Activated CD8-positive, alpha-beta memory T cell treated with anti-CD3 and anti-CD28 coated beads, Interleukin-2, amount 10 ng/mL, durations not matched to agents 7 days and 5 days (primary cell): ENCODE measurements at regions not wholly inside any gene's neighbourhood (a gene's known extent, or its start where the extent isn't known, plus 50 kb on each side); places are given as distances from the start of the nearest gene placed in this dataset.
"Not testable (repeated sequence)": the region's sequence is repeated elsewhere in the genome, so short reads cannot be mapped to it uniquely, and the experiment has no call there.

Experiments used
- ATAC-seq: fragments of 150-1000 bp; cut with Tn5 transposase; one replicate; pipeline ENCODE4 v1.10.0; 2021; ENCODE audit warnings: moderate library complexity
- CTCF ChIA-PET: fragments of 350-600 bp; sonication (Branson Sonifier 250); formaldehyde crosslinking; loops from one replicate; lab custom pipeline; 2021; ENCODE audit warnings: antibody characterized with exemption; lab: Charles Lee
- DNase-seq: peaks from one replicate; pipeline ENCODE4 v3.0.0-alpha.2; 2020
- H3K27ac Mint-ChIP-seq: one replicate; pipeline ENCODE4 v1.8.0; 2021; ENCODE audit warnings: mild to moderate bottlenecking, mixed read lengths
- H3K27me3 Mint-ChIP-seq: one replicate; pipeline ENCODE4 v1.8.0; 2021; ENCODE audit warnings: mixed read lengths
- H3K36me3 Mint-ChIP-seq: one replicate; pipeline ENCODE4 v1.8.0; 2021; ENCODE audit warnings: mild to moderate bottlenecking, mixed read lengths
- H3K4me1 Mint-ChIP-seq: one replicate; pipeline ENCODE4 v1.8.0; 2021; ENCODE audit warnings: mixed read lengths
- H3K4me3 Mint-ChIP-seq: one replicate; pipeline ENCODE4 v1.8.0; 2021; ENCODE audit warnings: mild to moderate bottlenecking, moderate library complexity, mixed read lengths
- H3K9me3 Mint-ChIP-seq: one replicate; pipeline ENCODE4 v1.8.0; 2022; ENCODE audit warnings: low read depth, mixed read lengths

GRCh38 chr11:38784164-38784563, 2186.1 kb upstream of the RAG2 start:
- Mint-ChIP-seq H3K4me3 (no peak overlapping the region), H3K27ac (no peak overlapping the region), H3K27me3 (no peaks in the 10 kb centered on the region), H3K36me3 (no peaks in the 10 kb centered on the region), H3K9me3 (peaks cover 6% of the 10 kb centered on the region), H3K4me1 (no peaks in the 10 kb centered on the region)
- no peak for DNase-seq
- CTCF ChIA-PET: no interaction called here
- ATAC-seq: no peak

DNA sequence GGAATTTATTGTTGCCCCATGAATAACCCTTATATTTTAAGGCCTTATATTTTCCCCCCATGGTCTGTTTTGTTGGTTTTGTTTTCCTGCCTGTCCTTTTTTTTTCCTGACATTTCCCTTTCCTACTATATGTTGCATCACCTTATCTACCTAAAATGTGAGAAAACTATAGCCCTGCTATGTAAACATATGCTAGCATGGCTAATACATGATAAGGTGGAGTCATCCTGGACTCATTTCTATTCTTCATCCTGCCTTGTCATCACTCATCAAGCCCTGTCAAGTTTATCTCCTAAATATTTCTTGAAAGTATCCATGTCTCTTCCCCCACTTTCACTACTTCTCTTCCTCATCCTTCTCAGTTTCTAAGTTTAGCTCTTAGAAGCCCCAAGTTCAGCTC, 2168.8 kb upstream of the RAG2 start:
- CTCF ChIA-PET: no interaction called here
- peaks cover 12% of the 10 kb centered on the region for H3K9me3 Mint-ChIP-seq
- no peak overlapping the region for H3K27ac Mint-ChIP-seq
- H3K27me3 Mint-ChIP-seq: no peaks in the 10 kb centered on the region
- H3K4me1 Mint-ChIP-seq: no peaks in the 10 kb centered on the region
- H3K36me3 Mint-ChIP-seq: no peaks in the 10 kb centered on the region
- no peak for ATAC-seq
- DNase-seq: no peak
- H3K4me3 Mint-ChIP-seq: no peak overlapping the region

DNA sequence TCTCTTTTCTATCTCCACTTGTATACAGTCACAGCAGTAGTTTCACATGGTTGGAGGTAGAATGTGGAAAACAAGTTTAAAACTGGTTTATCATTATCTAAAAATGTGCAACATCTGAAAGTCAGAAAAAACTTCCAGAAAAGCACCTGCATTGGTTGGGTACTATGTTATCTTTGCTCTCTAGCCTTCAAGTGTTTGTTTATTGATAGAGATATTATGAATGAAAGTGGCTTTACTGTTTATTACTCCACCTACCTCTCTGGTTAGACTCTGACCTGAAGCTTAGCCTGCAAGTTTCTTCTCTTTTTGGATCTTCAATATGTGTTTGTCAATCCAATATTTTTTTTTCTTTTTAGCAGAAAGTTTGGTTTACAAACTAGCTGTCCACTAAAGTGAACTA, 2161.4 kb upstream of the RAG2 start:
- Mint-ChIP-seq H3K36me3 (no peaks in the 10 kb centered on the region), H3K4me3 (no peak overlapping the region), H3K27me3 (no peaks in the 10 kb centered on the region), H3K4me1 (no peaks in the 10 kb centered on the region), H3K9me3 (no peaks in the 10 kb centered on the region), H3K27ac (no peak overlapping the region)
- ATAC-seq (no peak), DNase-seq (no peak)
- CTCF ChIA-PET: no interaction called here

DNA sequence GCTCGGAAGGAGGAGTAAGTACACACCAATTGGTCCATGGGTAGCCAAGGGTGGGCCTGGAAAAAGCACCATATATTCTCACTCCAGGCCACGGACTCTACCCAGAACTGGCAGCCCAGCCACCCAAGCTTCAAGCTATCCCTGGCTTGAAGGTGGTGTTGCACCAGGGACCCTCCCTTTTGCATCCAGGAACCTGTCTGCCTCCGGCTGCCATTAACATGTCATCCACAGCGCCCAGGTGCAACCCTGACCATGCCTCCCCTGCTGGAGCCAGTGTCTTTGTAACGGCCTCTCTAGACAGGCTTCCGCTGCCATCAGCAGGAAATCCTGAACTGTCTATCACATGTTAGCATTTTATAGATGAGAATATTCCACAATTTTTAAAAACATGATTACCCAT, 2158.5 kb upstream of the RAG2 start:
- Mint-ChIP-seq H3K4me3 (no peak overlapping the region), H3K27ac (no peak overlapping the region), H3K36me3 (no peaks in the 10 kb centered on the region), H3K27me3 (no peaks in the 10 kb centered on the region), H3K4me1 (no peaks in the 10 kb centered on the region), H3K9me3 (peaks cover 3% of the 10 kb centered on the region)
- no peak for DNase-seq
- no peak for ATAC-seq
- CTCF ChIA-PET: no interaction called here

DNA sequence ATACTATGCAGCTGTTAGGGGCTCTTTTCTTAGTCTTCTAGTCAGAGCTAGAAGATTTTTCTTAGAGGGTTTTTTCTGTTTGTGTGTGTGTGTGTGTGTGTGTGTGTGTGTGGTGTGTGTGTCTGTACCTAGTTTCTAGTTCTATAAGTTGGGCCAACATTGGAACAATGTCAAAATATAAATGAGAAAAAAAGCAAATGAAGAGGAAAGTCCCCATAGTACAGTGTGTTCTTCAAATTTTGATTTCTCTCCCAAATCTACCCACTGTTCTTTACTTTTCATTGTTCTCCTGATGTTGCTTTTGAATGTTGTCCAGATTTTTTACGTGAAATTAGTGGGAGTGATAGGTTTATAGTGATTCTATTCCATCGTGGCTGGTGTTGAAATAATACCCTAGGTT, 2153.4 kb upstream of the RAG2 start:
- Mint-ChIP-seq H3K4me3 (no peak overlapping the region), H3K36me3 (no peaks in the 10 kb centered on the region), H3K9me3 (peaks cover 6% of the 10 kb centered on the region), H3K27ac (no peak overlapping the region), H3K4me1 (no peaks in the 10 kb centered on the region), H3K27me3 (no peaks in the 10 kb centered on the region)
- CTCF ChIA-PET: no interaction called here
- DNase-seq: no peak
- no peak for ATAC-seq

- H3K9me3 Mint-ChIP-seq, H3K36me3 Mint-ChIP-seq, ATAC-seq, H3K27me3 Mint-ChIP-seq, H3K4me1 Mint-ChIP-seq, DNase-seq, CTCF ChIA-PET, H3K4me3 Mint-ChIP-seq, H3K27ac Mint-ChIP-seq: not testable (repeated sequence)
Measured at GRCh38 chr11:38746516-38746915, 2148.5 kb upstream of the RAG2 start.

GRCh38 chr11:38723361-38723760, 2125.3 kb upstream of the RAG2 start:
- Mint-ChIP-seq H3K27me3 (no peaks in the 10 kb centered on the region), H3K9me3 (peaks cover 5% of the 10 kb centered on the region), H3K36me3 (no peaks in the 10 kb centered on the region), H3K4me3 (no peak overlapping the region), H3K27ac (no peak overlapping the region), H3K4me1 (no peaks in the 10 kb centered on the region)
- CTCF ChIA-PET: no interaction called here
- no peak for ATAC-seq
- DNase-seq: no peak

GRCh38 chr11:38721586-38722315, 2123.7 kb upstream of the RAG2 start:
- H3K4me1 Mint-ChIP-seq: no peaks in the 10 kb centered on the region
- DNase-seq (no peak), ATAC-seq (no peak)
- CTCF ChIA-PET: no interaction called here
- no peaks in the 10 kb centered on the region for H3K36me3 Mint-ChIP-seq
- H3K4me3 Mint-ChIP-seq: no peak overlapping the region
- no peaks in the 10 kb centered on the region for H3K27me3 Mint-ChIP-seq
- no peak overlapping the region for H3K27ac Mint-ChIP-seq
- peaks cover 2% of the 10 kb centered on the region for H3K9me3 Mint-ChIP-seq

DNA sequence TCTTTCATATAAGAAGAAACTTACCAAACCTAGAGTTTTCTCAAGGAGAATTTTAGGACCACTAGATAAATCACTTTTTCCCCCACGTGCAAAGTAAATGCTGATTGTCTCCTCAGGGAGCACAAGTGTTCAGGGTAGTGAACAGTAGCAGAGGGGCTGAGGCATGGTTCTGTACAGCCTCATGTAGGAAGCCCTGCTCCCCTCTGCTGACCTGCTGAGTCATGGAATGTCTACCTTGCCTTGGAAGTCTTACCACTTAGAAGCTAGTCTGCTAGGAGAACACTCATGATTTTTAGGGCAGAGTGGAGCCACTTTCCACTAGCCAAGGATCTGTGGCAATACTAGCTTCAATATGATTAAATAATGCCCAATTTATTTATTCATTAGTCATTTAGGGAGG, 2120.6 kb upstream of the RAG2 start:
- peaks cover 11% of the 10 kb centered on the region for H3K9me3 Mint-ChIP-seq

DNA sequence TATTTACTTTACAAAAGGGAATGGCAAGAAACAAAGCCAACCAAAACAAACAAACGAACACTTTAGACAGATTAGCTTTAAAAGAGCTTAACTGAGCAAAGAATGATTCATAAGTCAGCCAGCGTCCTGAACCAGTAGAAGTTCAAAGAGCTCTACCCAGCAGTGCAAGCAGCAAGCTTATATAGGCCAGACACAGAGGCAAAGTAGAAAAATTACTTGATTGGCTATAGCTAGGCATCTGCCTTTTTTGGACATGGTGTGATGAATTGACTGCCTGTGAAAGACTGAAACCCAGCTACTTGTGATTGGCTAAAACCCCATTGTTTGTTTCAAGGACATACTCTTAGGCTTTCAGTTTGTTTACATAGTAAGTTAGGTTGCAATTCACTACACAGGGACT, 2120.0 kb upstream of the RAG2 start:
- H3K36me3 Mint-ChIP-seq: no peaks in the 10 kb centered on the region
- no peak overlapping the region for H3K27ac Mint-ChIP-seq
- no peak for DNase-seq
- no peak for ATAC-seq
- H3K4me1 Mint-ChIP-seq: no peaks in the 10 kb centered on the region
- no peak overlapping the region for H3K4me3 Mint-ChIP-seq
- no peaks in the 10 kb centered on the region for H3K27me3 Mint-ChIP-seq
- CTCF ChIA-PET: no interaction called here
- peaks cover 14% of the 10 kb centered on the region for H3K9me3 Mint-ChIP-seq

More for the DNA sequence above, 2120.6 kb upstream of the RAG2 start:
- ATAC-seq (no peak), DNase-seq (no peak)
- Mint-ChIP-seq H3K36me3 (no peaks in the 10 kb centered on the region), H3K27ac (no peak overlapping the region), H3K4me1 (no peaks in the 10 kb centered on the region), H3K4me3 (no peak overlapping the region), H3K27me3 (no peaks in the 10 kb centered on the region)
- CTCF ChIA-PET: no interaction called here

DNA sequence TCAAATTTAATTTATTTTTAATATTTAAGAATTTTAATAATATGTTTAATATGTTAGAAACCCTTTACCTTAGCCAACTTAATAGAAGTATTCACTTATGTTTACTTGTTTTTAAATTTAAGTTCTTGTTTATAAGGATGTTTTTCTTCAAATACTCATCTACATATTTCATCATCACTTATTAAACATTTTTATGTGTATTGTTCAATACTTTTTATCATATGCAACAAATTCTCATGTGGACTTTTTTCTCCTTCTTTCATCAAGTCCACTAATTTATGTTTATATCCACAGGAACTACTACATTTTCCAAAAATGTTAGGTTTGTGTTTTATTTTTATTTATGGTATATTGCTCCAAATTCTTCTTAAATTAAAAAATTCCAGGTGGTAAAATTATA, 2113.1 kb upstream of the RAG2 start:
- Mint-ChIP-seq H3K4me3 (no peak overlapping the region), H3K4me1 (no peaks in the 10 kb centered on the region), H3K9me3 (peaks cover 15% of the 10 kb centered on the region), H3K36me3 (no peaks in the 10 kb centered on the region), H3K27ac (no peak overlapping the region), H3K27me3 (no peaks in the 10 kb centered on the region)
- CTCF ChIA-PET: no interaction called here
- DNase-seq (no peak), ATAC-seq (no peak)

DNA sequence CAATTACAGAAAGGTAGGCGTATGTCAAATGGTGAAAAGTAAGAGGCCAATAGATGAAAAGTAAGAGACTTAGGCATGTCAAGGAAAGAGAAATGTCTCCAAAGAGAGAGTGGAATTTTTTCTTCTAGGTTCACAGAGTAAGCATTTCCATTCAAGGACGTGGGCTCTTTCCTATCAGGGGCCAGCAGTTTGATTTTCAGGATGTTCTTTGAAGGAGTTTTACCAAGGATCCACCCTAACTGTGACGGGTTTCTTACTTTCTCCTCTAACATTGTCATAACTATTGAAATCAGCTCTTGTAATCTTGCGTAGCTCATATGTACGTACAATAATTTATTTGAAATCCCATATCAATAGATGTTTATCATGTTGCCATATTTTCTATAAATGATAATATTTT, 2112.2 kb upstream of the RAG2 start:
- Mint-ChIP-seq H3K4me3 (no peak overlapping the region), H3K9me3 (peaks cover 12% of the 10 kb centered on the region), H3K27me3 (no peaks in the 10 kb centered on the region), H3K4me1 (no peaks in the 10 kb centered on the region), H3K27ac (no peak overlapping the region), H3K36me3 (no peaks in the 10 kb centered on the region)
- ATAC-seq: no peak
- CTCF ChIA-PET: no interaction called here
- no peak for DNase-seq

DNA sequence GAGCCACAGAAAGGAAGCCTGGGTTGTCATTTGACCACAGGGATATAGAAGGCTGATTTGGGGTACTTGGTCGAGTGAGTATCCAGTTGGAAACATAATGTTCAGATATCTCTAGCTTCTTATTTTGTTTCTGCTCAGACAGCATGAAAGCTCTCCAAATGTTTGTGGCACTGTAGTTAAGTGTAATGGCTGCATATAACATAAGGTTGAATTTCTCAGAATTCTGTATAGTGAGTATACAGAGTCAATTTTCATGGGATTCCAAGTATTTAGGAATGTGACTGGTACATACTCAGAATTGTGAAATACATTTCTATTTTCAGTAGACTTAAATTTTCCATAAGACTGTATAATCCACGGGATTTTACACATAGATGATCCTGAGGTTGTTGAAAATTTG, 2102.1 kb upstream of the RAG2 start:
- Mint-ChIP-seq H3K27me3 (no peaks in the 10 kb centered on the region), H3K9me3 (peaks cover 12% of the 10 kb centered on the region), H3K36me3 (no peaks in the 10 kb centered on the region), H3K4me1 (no peaks in the 10 kb centered on the region), H3K27ac (no peak overlapping the region), H3K4me3 (no peak overlapping the region)
- CTCF ChIA-PET: no interaction called here
- no peak for DNase-seq
- ATAC-seq: no peak

GRCh38 chr11:38693306-38693705, 2095.3 kb upstream of the RAG2 start:
- no peak for ATAC-seq
- Mint-ChIP-seq H3K4me3 (no peak overlapping the region), H3K9me3 (peaks cover 6% of the 10 kb centered on the region), H3K27me3 (no peaks in the 10 kb centered on the region), H3K27ac (no peak overlapping the region), H3K36me3 (no peaks in the 10 kb centered on the region), H3K4me1 (no peaks in the 10 kb centered on the region)
- CTCF ChIA-PET: no interaction called here
- no peak for DNase-seq

DNA sequence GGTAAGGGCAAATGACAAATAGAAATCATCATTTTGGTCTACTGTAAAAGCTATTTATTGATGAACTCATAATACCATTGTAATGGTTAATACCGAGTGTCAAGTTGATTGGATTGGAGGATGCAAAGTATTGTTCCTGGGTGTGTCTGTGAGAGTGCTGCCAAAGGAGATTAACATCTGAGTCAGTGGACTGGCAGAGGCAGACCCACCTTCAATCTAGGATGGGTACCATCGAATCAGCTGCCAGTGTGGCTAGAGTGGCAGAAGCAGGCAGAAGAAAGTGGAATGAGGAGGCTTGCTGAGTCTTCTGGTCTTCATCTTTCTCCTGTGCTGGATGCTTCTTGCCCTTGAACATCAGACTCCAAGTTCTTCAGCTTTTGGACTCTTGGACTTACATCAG, 2092.2 kb upstream of the RAG2 start:
- ATAC-seq, H3K27me3 Mint-ChIP-seq, H3K4me3 Mint-ChIP-seq, H3K36me3 Mint-ChIP-seq, H3K27ac Mint-ChIP-seq, H3K9me3 Mint-ChIP-seq, H3K4me1 Mint-ChIP-seq, CTCF ChIA-PET, DNase-seq: not testable (repeated sequence)
